HUES64 (cell line): ENCODE measurements at regions not wholly inside any gene's neighbourhood (a gene's known extent, or its start where the extent isn't known, plus 50 kb on each side); places are given as distances from the start of the nearest gene placed in this dataset.

Source experiments
- H3K27ac ChIP-seq: 2 replicates; pipeline ENCODE4 v1.7.0; 2013; ENCODE audit warnings: low read depth, low read length, inconsistent platforms
- H3K27me3 ChIP-seq: 2 replicates; pipeline ENCODE4 v1.6.1; 2013; ENCODE audit warnings: mild to moderate bottlenecking, low read length; ENCODE audit not compliant: insufficient read depth
- H3K36me3 ChIP-seq: 2 replicates; pipeline ENCODE4 v1.6.1; 2013; ENCODE audit warnings: mild to moderate bottlenecking, low read length; ENCODE audit not compliant: insufficient read depth
- H3K4me1 ChIP-seq: 2 replicates; pipeline ENCODE4 v1.6.1; 2013; ENCODE audit warnings: mild to moderate bottlenecking, low read length, moderate library complexity; ENCODE audit not compliant: insufficient read depth
- H3K4me3 ChIP-seq: 2 replicates; pipeline ENCODE4 v1.5.1; 2013; ENCODE audit warnings: mild to moderate bottlenecking, low read length, moderate library complexity
- H3K9ac ChIP-seq: 2 replicates; pipeline ENCODE4 v1.6.1; 2013; ENCODE audit warnings: mild to moderate bottlenecking, low read depth, low read length
- H3K9me3 ChIP-seq: 2 replicates; pipeline ENCODE4 v1.6.1; 2013; ENCODE audit warnings: low read depth, low read length; ENCODE audit not compliant: insufficient read depth
- WGBS: fragments of 150-250, 120-280 bp; methylation state at CpG from one replicate; pipeline ENCODE4 v1.1.7; 2013; ENCODE audit warnings: missing lambda C conversion rate; 5-methylcytosine and 5-hydroxymethylcytosine counted together

- no peak overlapping the region for H3K9ac ChIP-seq
- H3K27ac ChIP-seq: no peak overlapping the region
- H3K36me3 ChIP-seq: no peaks in the 10 kb centered on the region
- H3K4me3 ChIP-seq: no peak overlapping the region
- WGBS: 100% methylated on average over 1 of the region's 1 CpG
- no peaks in the 10 kb centered on the region for H3K27me3 ChIP-seq
- no peaks in the 10 kb centered on the region for H3K9me3 ChIP-seq
- H3K4me1 ChIP-seq: peaks cover 11% of the 10 kb centered on the region
Measured at GRCh38 chr2:235264121-235264493, 229.7 kb upstream of the AGAP1 start.

- Histone ChIP-seq H3K4me1 (peaks cover 11% of the 10 kb centered on the region), H3K36me3 (no peaks in the 10 kb centered on the region), H3K9me3 (no peaks in the 10 kb centered on the region), H3K27me3 (no peaks in the 10 kb centered on the region), H3K9ac (no peak overlapping the region), H3K4me3 (no peak overlapping the region), H3K27ac (no peak overlapping the region)
- 95% methylated on average over 7 of the region's 8 CpGs for WGBS
Measured at GRCh38 chr2:235264512-235264911, 229.3 kb upstream of the AGAP1 start.

- Histone ChIP-seq H3K4me3 (no peak overlapping the region), H3K4me1 (peaks cover 11% of the 10 kb centered on the region), H3K27ac (no peak overlapping the region), H3K27me3 (no peaks in the 10 kb centered on the region), H3K36me3 (no peaks in the 10 kb centered on the region), H3K9ac (no peak overlapping the region), H3K9me3 (no peaks in the 10 kb centered on the region)
- 91% methylated on average over 9 of the region's 9 CpGs for WGBS
Measured at GRCh38 chr2:235265348-235265965, 228.4 kb upstream of the AGAP1 start.

- Histone ChIP-seq H3K27ac (no peak overlapping the region), H3K9ac (no peak overlapping the region), H3K4me1 (peaks cover 11% of the 10 kb centered on the region), H3K4me3 (no peak overlapping the region), H3K9me3 (no peaks in the 10 kb centered on the region), H3K36me3 (no peaks in the 10 kb centered on the region), H3K27me3 (no peaks in the 10 kb centered on the region)
- 93% methylated on average over 3 of the region's 3 CpGs for WGBS
Measured at GRCh38 chr2:235267251-235267650, 226.6 kb upstream of the AGAP1 start.

GRCh38 chr2:235268535-235268934, 225.3 kb upstream of the AGAP1 start:
- Histone ChIP-seq H3K9me3 (no peaks in the 10 kb centered on the region), H3K27ac (no peak overlapping the region), H3K36me3 (no peaks in the 10 kb centered on the region), H3K4me3 (no peak overlapping the region), H3K4me1 (peaks cover 9% of the 10 kb centered on the region), H3K9ac (no peak overlapping the region), H3K27me3 (no peaks in the 10 kb centered on the region)
- WGBS: 88% methylated on average over 7 of the region's 7 CpGs

- 95% methylated on average over 4 of the region's 4 CpGs for WGBS
Measured at GRCh38 chr2:235270291-235270690, 223.6 kb upstream of the AGAP1 start.

GRCh38 chr2:235270956-235271355, 222.9 kb upstream of the AGAP1 start:
- Histone ChIP-seq H3K4me3 (no peak overlapping the region), H3K27me3 (no peaks in the 10 kb centered on the region), H3K9ac (no peak overlapping the region), H3K9me3 (no peaks in the 10 kb centered on the region), H3K36me3 (no peaks in the 10 kb centered on the region), H3K27ac (no peak overlapping the region), H3K4me1 (peaks cover 11% of the 10 kb centered on the region; the same call in 1 of the 2 replicates)
- WGBS: 88% methylated on average over 3 of the region's 4 CpGs

More at GRCh38 chr2:235270291-235270690, 223.6 kb upstream of the AGAP1 start:
- no peak overlapping the region for H3K27ac ChIP-seq
- H3K4me1 ChIP-seq: peaks cover 11% of the 10 kb centered on the region; the same call in 1 of the 2 replicates
- H3K9me3 ChIP-seq: no peaks in the 10 kb centered on the region
- H3K9ac ChIP-seq: no peak overlapping the region
- H3K4me3 ChIP-seq: no peak overlapping the region
- no peaks in the 10 kb centered on the region for H3K36me3 ChIP-seq
- no peaks in the 10 kb centered on the region for H3K27me3 ChIP-seq

- Histone ChIP-seq H3K9me3 (no peaks in the 10 kb centered on the region), H3K27ac (no peak overlapping the region), H3K4me1 (peaks cover 11% of the 10 kb centered on the region; the same call in 1 of the 2 replicates), H3K27me3 (no peaks in the 10 kb centered on the region), H3K9ac (no peak overlapping the region), H3K36me3 (no peaks in the 10 kb centered on the region), H3K4me3 (no peak overlapping the region)
- WGBS: 89% methylated on average over 2 of the region's 2 CpGs
Measured at GRCh38 chr2:235271936-235272335, 221.9 kb upstream of the AGAP1 start.

- no peak overlapping the region for H3K27ac ChIP-seq
- 0 out of 2 replicates have a peak, but pooled peaks cover 6% of the 10 kb centered on the region for H3K4me1 ChIP-seq
- 80% methylated on average over 2 of the region's 2 CpGs for WGBS
- no peaks in the 10 kb centered on the region for H3K36me3 ChIP-seq
- no peaks in the 10 kb centered on the region for H3K9me3 ChIP-seq
- H3K9ac ChIP-seq: no peak overlapping the region
- no peak overlapping the region for H3K4me3 ChIP-seq
- H3K27me3 ChIP-seq: no peaks in the 10 kb centered on the region
Measured at GRCh38 chr2:235274023-235274422, 219.8 kb upstream of the AGAP1 start.

- no peaks in the 10 kb centered on the region for H3K27me3 ChIP-seq
- H3K27ac ChIP-seq: no peak overlapping the region
- 98% methylated on average over 3 of the region's 3 CpGs for WGBS
- H3K4me1 ChIP-seq: 0 out of 2 replicates have a peak, but pooled peaks cover 6% of the 10 kb centered on the region
- H3K4me3 ChIP-seq: no peak overlapping the region
- no peak overlapping the region for H3K9ac ChIP-seq
- no peaks in the 10 kb centered on the region for H3K9me3 ChIP-seq
- H3K36me3 ChIP-seq: no peaks in the 10 kb centered on the region
Measured at GRCh38 chr2:235277485-235277884, 216.4 kb upstream of the AGAP1 start.

- no peak overlapping the region for H3K9ac ChIP-seq
- WGBS: 92% methylated on average over 5 of the region's 6 CpGs
- H3K4me3 ChIP-seq: no peak overlapping the region
- H3K27ac ChIP-seq: no peak overlapping the region
- no peaks in the 10 kb centered on the region for H3K36me3 ChIP-seq
- H3K4me1 ChIP-seq: 0 out of 2 replicates have a peak, but pooled peaks cover 3% of the 10 kb centered on the region
- no peaks in the 10 kb centered on the region for H3K27me3 ChIP-seq
- no peaks in the 10 kb centered on the region for H3K9me3 ChIP-seq
Measured at GRCh38 chr2:235278771-235279355, 215.0 kb upstream of the AGAP1 start.
